ENCODE measurements at regions not wholly inside any gene's neighbourhood (a gene's known extent, or its start where the extent isn't known, plus 50 kb on each side); places are given as distances from the start of the nearest gene placed in this dataset.

DNA sequence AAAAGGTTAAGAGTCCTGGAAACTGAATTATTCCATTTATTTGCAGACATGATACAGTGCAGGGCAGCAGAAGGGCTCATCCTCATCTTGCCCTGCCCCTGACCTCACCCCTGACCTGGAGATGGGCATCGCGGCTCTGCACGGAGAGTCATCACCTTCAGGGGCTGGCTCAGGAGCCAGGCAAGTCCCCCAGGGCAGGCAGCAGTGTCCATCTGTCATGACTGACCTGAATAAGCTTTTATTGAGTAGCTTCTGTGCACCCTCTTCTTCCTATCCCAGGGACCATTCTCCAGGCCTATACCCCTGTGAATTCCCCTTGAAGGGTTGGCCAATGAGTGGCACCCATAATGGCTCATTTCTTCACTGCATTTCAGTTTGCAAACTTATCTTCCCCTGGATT, 484.2 kb downstream of the ZNF536 start:
- Histone ChIP-seq H3K79me2 (replicated peaks; ENCODE audit: insufficient read depth, low read length) (no peaks in the 10 kb centered on the region), H3K9ac (ENCODE audit: low read length) (no peak overlapping the region), H3F3A (ENCODE audit: insufficient read depth, low read length, poor library complexity, severe bottlenecking) (no peaks in the 10 kb centered on the region), H3K27ac (ENCODE audit: low read length) (no peak overlapping the region), H3K36me3 (ENCODE audit: insufficient read depth, low read length) (no peaks in the 10 kb centered on the region), H2AFZ (ENCODE audit: low read depth, low read length) (no peak overlapping the region), H4K20me1 (ENCODE audit: insufficient read depth) (no peaks in the 10 kb centered on the region), H3K9me2 (ENCODE audit: insufficient read depth, low read length) (no peaks in the 10 kb centered on the region), H3K9me3 (ENCODE audit: low read length) (no peaks in the 10 kb centered on the region), H3K4me2 (ENCODE audit: low read length) (no peak overlapping the region), H3K27me3 (ENCODE audit: insufficient read depth, low read depth, low read length) (no peaks in the 10 kb centered on the region), H3K4me3 (ENCODE audit: low read length) (no peak overlapping the region)
- TF ChIP-seq MXI1 (conservative IDR thresholded peaks at IDR 0.05; ENCODE audit: poor library complexity, severe bottlenecking) (no peak), EP300 (conservative IDR thresholded peaks at IDR 0.05; ENCODE audit: poor library complexity, severe bottlenecking) (no peak), EZH2 (IDR thresholded peaks at IDR 0.05; ENCODE audit: borderline replicate concordance, insufficient read depth, low read length, poor library complexity, severe bottlenecking) (no peak), SMC3 (conservative IDR thresholded peaks at IDR 0.05; ENCODE audit: poor library complexity) (no peak), TAF1 (IDR thresholded peaks at IDR 0.05; ENCODE audit: low read depth) (no peak)
- TF ChIP-seq, protein P1, sequence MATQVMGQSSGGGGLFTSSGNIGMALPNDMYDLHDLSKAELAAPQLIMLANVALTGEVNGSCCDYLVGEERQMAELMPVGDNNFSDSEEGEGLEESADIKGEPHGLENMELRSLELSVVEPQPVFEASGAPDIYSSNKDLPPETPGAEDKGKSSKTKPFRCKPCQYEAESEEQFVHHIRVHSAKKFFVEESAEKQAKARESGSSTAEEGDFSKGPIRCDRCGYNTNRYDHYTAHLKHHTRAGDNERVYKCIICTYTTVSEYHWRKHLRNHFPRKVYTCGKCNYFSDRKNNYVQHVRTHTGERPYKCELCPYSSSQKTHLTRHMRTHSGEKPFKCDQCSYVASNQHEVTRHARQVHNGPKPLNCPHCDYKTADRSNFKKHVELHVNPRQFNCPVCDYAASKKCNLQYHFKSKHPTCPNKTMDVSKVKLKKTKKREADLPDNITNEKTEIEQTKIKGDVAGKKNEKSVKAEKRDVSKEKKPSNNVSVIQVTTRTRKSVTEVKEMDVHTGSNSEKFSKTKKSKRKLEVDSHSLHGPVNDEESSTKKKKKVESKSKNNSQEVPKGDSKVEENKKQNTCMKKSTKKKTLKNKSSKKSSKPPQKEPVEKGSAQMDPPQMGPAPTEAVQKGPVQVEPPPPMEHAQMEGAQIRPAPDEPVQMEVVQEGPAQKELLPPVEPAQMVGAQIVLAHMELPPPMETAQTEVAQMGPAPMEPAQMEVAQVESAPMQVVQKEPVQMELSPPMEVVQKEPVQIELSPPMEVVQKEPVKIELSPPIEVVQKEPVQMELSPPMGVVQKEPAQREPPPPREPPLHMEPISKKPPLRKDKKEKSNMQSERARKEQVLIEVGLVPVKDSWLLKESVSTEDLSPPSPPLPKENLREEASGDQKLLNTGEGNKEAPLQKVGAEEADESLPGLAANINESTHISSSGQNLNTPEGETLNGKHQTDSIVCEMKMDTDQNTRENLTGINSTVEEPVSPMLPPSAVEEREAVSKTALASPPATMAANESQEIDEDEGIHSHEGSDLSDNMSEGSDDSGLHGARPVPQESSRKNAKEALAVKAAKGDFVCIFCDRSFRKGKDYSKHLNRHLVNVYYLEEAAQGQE (IDR thresholded peaks at IDR 0.05; ENCODE audit: borderline replicate concordance) = no peak
- TF ChIP-seq, protein P2, sequence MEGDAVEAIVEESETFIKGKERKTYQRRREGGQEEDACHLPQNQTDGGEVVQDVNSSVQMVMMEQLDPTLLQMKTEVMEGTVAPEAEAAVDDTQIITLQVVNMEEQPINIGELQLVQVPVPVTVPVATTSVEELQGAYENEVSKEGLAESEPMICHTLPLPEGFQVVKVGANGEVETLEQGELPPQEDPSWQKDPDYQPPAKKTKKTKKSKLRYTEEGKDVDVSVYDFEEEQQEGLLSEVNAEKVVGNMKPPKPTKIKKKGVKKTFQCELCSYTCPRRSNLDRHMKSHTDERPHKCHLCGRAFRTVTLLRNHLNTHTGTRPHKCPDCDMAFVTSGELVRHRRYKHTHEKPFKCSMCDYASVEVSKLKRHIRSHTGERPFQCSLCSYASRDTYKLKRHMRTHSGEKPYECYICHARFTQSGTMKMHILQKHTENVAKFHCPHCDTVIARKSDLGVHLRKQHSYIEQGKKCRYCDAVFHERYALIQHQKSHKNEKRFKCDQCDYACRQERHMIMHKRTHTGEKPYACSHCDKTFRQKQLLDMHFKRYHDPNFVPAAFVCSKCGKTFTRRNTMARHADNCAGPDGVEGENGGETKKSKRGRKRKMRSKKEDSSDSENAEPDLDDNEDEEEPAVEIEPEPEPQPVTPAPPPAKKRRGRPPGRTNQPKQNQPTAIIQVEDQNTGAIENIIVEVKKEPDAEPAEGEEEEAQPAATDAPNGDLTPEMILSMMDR (IDR thresholded peaks at IDR 0.05; ENCODE audit: poor library complexity, severe bottlenecking) = no peak

DNA sequence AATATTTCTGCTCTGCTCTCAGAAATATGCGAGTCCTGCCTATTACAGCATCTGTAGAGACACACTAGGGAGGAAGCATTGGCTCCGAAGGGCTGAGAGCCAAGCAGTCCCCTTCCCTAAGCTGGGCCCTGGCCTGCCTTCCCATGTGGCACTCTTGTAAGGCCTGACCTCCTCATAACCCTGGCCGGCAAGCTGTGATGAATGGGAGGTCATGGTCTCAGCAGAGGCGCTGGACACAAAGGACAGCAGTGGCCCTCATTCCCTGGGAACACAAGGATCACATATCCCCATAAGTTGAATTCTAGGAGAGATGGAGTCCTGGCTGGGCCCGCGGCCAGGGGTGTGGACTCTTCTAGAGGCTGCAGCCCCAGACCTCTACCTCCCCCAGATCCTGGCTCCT, 483.3 kb downstream of the ZNF536 start:
- no peaks in the 10 kb centered on the region for H3K9me3 ChIP-seq (ENCODE audit: low read length)
- TF ChIP-seq RAD21 (conservative IDR thresholded peaks at IDR 0.05) = no peak
- no peak for TF ChIP-seq EZH2 (IDR thresholded peaks at IDR 0.05; ENCODE audit: borderline replicate concordance, insufficient read depth, low read length, poor library complexity, severe bottlenecking)
- no peak for TF ChIP-seq SMC3 (conservative IDR thresholded peaks at IDR 0.05; ENCODE audit: poor library complexity)
- TF ChIP-seq, protein P2 (IDR thresholded peaks at IDR 0.05; ENCODE audit: poor library complexity, severe bottlenecking) = no peak
- no peak for TF ChIP-seq POLR2AphosphoS5 (IDR thresholded peaks at IDR 0.05)
- no peak for TF ChIP-seq EP300 (conservative IDR thresholded peaks at IDR 0.05; ENCODE audit: poor library complexity, severe bottlenecking)
- no peak for TF ChIP-seq TAF1 (IDR thresholded peaks at IDR 0.05; ENCODE audit: low read depth)
- TF ChIP-seq, protein P1 (IDR thresholded peaks at IDR 0.05; ENCODE audit: borderline replicate concordance) = no peak
- TF ChIP-seq MXI1 (conservative IDR thresholded peaks at IDR 0.05; ENCODE audit: poor library complexity, severe bottlenecking) = no peak
- no peaks in the 10 kb centered on the region for H3K9me2 ChIP-seq (ENCODE audit: insufficient read depth, low read length)
- H3K9ac ChIP-seq (ENCODE audit: low read length) = no peak overlapping the region
- no peaks in the 10 kb centered on the region for H4K20me1 ChIP-seq (ENCODE audit: insufficient read depth)
- H2AFZ ChIP-seq (ENCODE audit: low read depth, low read length) = no peak overlapping the region
- no peaks in the 10 kb centered on the region for H3F3A ChIP-seq (ENCODE audit: insufficient read depth, low read length, poor library complexity, severe bottlenecking)
- H3K4me2 ChIP-seq (ENCODE audit: low read length) = no peak overlapping the region
- no peaks in the 10 kb centered on the region for H3K79me2 ChIP-seq (replicated peaks; ENCODE audit: insufficient read depth, low read length)
- no peaks in the 10 kb centered on the region for H3K36me3 ChIP-seq (ENCODE audit: insufficient read depth, low read length)
- H3K27ac ChIP-seq (ENCODE audit: low read length) = no peak overlapping the region
- H3K4me3 ChIP-seq (ENCODE audit: low read length) = no peak overlapping the region
- H3K27me3 ChIP-seq (ENCODE audit: insufficient read depth, low read depth, low read length) = no peaks in the 10 kb centered on the region

Measured in neural cell (in vitro differentiated cells).